Erythroblast (primary cell): ENCODE measurements at regions not wholly inside any gene's neighbourhood (a gene's known extent, or its start where the extent isn't known, plus 50 kb on each side); places are given as distances from the start of the nearest gene placed in this dataset.

ENCODE experiments used
- GATA1 ChIP-seq: IDR thresholded peaks from 2 replicates; pipeline ENCODE4 v1.6.1; 2011; ENCODE audit warnings: low read depth, mild to moderate bottlenecking, control low read depth, low read length, moderate library complexity
- POLR2A ChIP-seq: IDR thresholded peaks from 2 replicates; pipeline ENCODE4 v1.6.1; 2011; ENCODE audit warnings: mild to moderate bottlenecking, low read length

DNA sequence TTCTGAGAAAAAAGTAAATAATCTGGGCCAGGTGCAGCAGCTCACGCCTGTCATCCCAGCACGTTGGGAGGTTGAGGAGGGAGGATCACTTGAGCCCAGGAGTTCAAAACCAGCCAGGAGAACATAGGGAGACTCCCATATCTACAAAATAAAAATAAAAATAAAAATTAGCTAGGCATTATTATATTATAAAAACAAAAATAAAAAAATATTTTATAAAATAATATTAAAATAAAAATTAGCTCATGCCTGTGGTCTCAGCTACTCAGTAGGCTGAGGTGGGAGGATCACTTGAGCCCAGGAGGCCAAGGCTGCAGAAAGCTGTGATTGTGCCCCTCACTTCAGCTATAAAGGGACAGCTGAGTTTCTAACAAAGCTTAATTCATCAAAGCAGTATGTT lies 362.9 kb downstream of the SMOC2 start:
- TF ChIP-seq POLR2A = no peak
- no peak for TF ChIP-seq GATA1
